IMR-90 (cell line): ENCODE measurements at regions not wholly inside any gene's neighbourhood (a gene's known extent, or its start where the extent isn't known, plus 50 kb on each side); places are given as distances from the start of the nearest gene placed in this dataset.

ENCODE experiments used
- ATAC-seq: fragments of 200-7000 bp; cut with Tn5 transposase; 2 replicates; pipeline ENCODE4 v1.9.1; 2020; ENCODE audit warnings: low read depth, mild to moderate bottlenecking, moderate library complexity
- BruUV-seq: library from RNA; stranded (reverse); fragments of 400-500 nt; replicated peaks from 2 replicates; lab custom pipeline; 2021; lab: Mats Ljungman, UMichigan
- CTCF ChIA-PET: fragments of 300-600 bp; formaldehyde crosslinking; extraction: SDS; loops from one replicate; lab custom pipeline; 2021; ENCODE audit warnings: antibody characterized with exemption; lab: Yijun Ruan, JAX
- POLR2A ChIA-PET: fragments of 300-600 bp; sonication (Branson Sonifier 250); formaldehyde crosslinking; loops from one replicate; lab custom pipeline; 2022; ENCODE audit warnings: antibody characterized with exemption; ENCODE audit not compliant: unreplicated experiment; lab: Charles Lee
- DNase-seq: peaks from one replicate; pipeline ENCODE4 v3.0.0; 2013
- H2AFZ ChIP-seq: replicated peaks from 2 replicates; pipeline ENCODE3; 2013; ENCODE audit warnings: low read length, mild to moderate bottlenecking; ENCODE audit not compliant: poor library complexity
- H2AK5ac ChIP-seq: 2 replicates; pipeline ENCODE4 v1.6.1; 2013; ENCODE audit warnings: low read depth, low read length, inconsistent platforms
- H2AK9ac ChIP-seq: replicated peaks from 2 replicates; pipeline ENCODE3; 2013; ENCODE audit warnings: mild to moderate bottlenecking, low read depth, low read length, moderate library complexity; ENCODE audit not compliant: poor library complexity
- H2BK120ac ChIP-seq: 2 replicates; pipeline ENCODE4 v1.6.1; 2013; ENCODE audit warnings: low read depth, low read length, inconsistent platforms
- H2BK15ac ChIP-seq: 3 replicates; pipeline ENCODE4 v1.6.1; 2013; ENCODE audit warnings: low read depth, low read length, inconsistent platforms
- H2BK20ac ChIP-seq: 2 replicates; pipeline ENCODE4 v1.6.1; 2013; ENCODE audit warnings: low read depth, mild to moderate bottlenecking, inconsistent platforms, low read length, moderate library complexity
- H2BK5ac ChIP-seq: 2 replicates; pipeline ENCODE4 v1.6.1; 2013; ENCODE audit warnings: mild to moderate bottlenecking, low read depth, low read length, inconsistent platforms; ENCODE audit not compliant: poor library complexity, severe bottlenecking
- H3K14ac ChIP-seq: replicated peaks from 2 replicates; pipeline ENCODE4 v1.6.1; 2013; ENCODE audit warnings: low read depth, low read length, inconsistent platforms
- H3K18ac ChIP-seq: 2 replicates; pipeline ENCODE4 v1.6.1; 2013; ENCODE audit warnings: low read depth, low read length, control low read depth
- H3K23ac ChIP-seq: 2 replicates; pipeline ENCODE4 v1.6.1; 2013; ENCODE audit warnings: low read depth, low read length, inconsistent platforms
- H3K27ac ChIP-seq: 2 replicates; pipeline ENCODE4 v1.5.1; 2013; ENCODE audit warnings: mild to moderate bottlenecking, control low read depth, low read length; ENCODE audit not compliant: insufficient read depth
- H3K27me3 ChIP-seq: 2 replicates; pipeline ENCODE4 v1.6.1; 2013; ENCODE audit warnings: low read length; ENCODE audit not compliant: control insufficient read depth, insufficient read depth
- H3K36me3 ChIP-seq: 2 replicates; pipeline ENCODE4 v1.6.1; 2013; ENCODE audit warnings: low read length, mixed read lengths; ENCODE audit not compliant: control insufficient read depth, insufficient read depth
- H3K4ac ChIP-seq: 2 replicates; pipeline ENCODE4 v1.6.1; 2013; ENCODE audit warnings: low read depth, low read length, inconsistent platforms
- H3K4me1 ChIP-seq: 2 replicates; pipeline ENCODE4 v1.6.1; 2013; ENCODE audit warnings: low read length, mixed read lengths; ENCODE audit not compliant: control insufficient read depth, insufficient read depth
- H3K4me2 ChIP-seq: 2 replicates; pipeline ENCODE4 v1.6.1; 2013; ENCODE audit warnings: low read depth, mild to moderate bottlenecking, control low read depth, low read length, moderate library complexity
- H3K4me3 ChIP-seq: 2 replicates; pipeline ENCODE4 v1.5.1; 2013; ENCODE audit warnings: low read depth, mild to moderate bottlenecking, control low read depth, low read length, moderate library complexity; ENCODE audit not compliant: insufficient read depth
- H3K56ac ChIP-seq: 2 replicates; pipeline ENCODE4 v1.6.1; 2013; ENCODE audit warnings: low read length, inconsistent platforms; ENCODE audit not compliant: insufficient read depth; ENCODE audit errors: extremely low read depth
- H3K79me1 ChIP-seq, 2 experiments: 2 replicates each; pipeline ENCODE4 v1.6.1; 2013; ENCODE audit warnings: low read length in 2 of 2, inconsistent platforms in 1 of 2, low read depth in 1 of 2
- H3K9ac ChIP-seq: 2 replicates; pipeline ENCODE4 v1.6.1; 2013; ENCODE audit warnings: low read depth, low read length, control low read depth
- H3K9me1 ChIP-seq: 2 replicates; pipeline ENCODE4 v1.6.1; 2013; ENCODE audit warnings: low read length, inconsistent platforms; ENCODE audit not compliant: insufficient read depth
- H3K9me3 ChIP-seq: 2 replicates; pipeline ENCODE4 v1.6.1; 2013; ENCODE audit warnings: low read length; ENCODE audit not compliant: control insufficient read depth, insufficient read depth
- H4K20me1 ChIP-seq: 2 replicates; pipeline ENCODE4 v1.6.1; 2013; ENCODE audit warnings: low read length, inconsistent platforms; ENCODE audit not compliant: insufficient read depth
- H4K5ac ChIP-seq: 2 replicates; pipeline ENCODE4 v1.6.1; 2013; ENCODE audit warnings: mild to moderate bottlenecking, low read depth, low read length, control low read depth
- H4K8ac ChIP-seq, 2 experiments: 2 replicates each; pipeline ENCODE4 v1.6.1; 2013; ENCODE audit warnings: low read depth in 2 of 2, low read length in 2 of 2, control low read depth in 1 of 2, inconsistent platforms in 1 of 2
- H4K91ac ChIP-seq: 2 replicates; pipeline ENCODE4 v1.6.1; 2013; ENCODE audit warnings: low read depth, low read length, inconsistent platforms; ENCODE audit not compliant: insufficient read depth
- BHLHE40 ChIP-seq: fragments of 150-350 bp; IDR thresholded peaks from 2 replicates; pipeline ENCODE4 v1.6.1; 2016; ENCODE audit warnings: mild to moderate bottlenecking, low read depth, low read length
- CEBPB ChIP-seq: IDR thresholded peaks from 2 replicates; pipeline ENCODE4 v1.6.1; 2012; ENCODE audit warnings: low read depth, low read length, improper control_type of control experiment
- CHD1 ChIP-seq: IDR thresholded peaks from 2 replicates; pipeline ENCODE4 v1.6.1; 2012; ENCODE audit warnings: low read depth, low read length, improper control_type of control experiment
- FOS ChIP-seq: fragments of 150-350 bp; IDR thresholded peaks from 2 replicates; pipeline ENCODE4 v1.6.1; 2016; ENCODE audit warnings: low read depth, low read length
- MAFK ChIP-seq: IDR thresholded peaks from 2 replicates; pipeline ENCODE4 v1.6.1; 2012; ENCODE audit warnings: low read depth, low read length, improper control_type of control experiment
- MAZ ChIP-seq: IDR thresholded peaks from 2 replicates; pipeline ENCODE4 v1.6.1; 2012; ENCODE audit warnings: low read depth, mild to moderate bottlenecking, low read length, improper control_type of control experiment, moderate library complexity, borderline replicate concordance
- MXI1 ChIP-seq: IDR thresholded peaks from 2 replicates; pipeline ENCODE4 v1.6.1; 2012; ENCODE audit warnings: low read depth, mild to moderate bottlenecking, low read length, moderate library complexity, borderline replicate concordance
- NFE2L2 ChIP-seq: fragments of 150-350 bp; IDR thresholded peaks from 2 replicates; pipeline ENCODE4 v1.6.1; 2016; ENCODE audit warnings: low read depth, mild to moderate bottlenecking, low read length
- POLR2A ChIP-seq: IDR thresholded peaks from 2 replicates; pipeline ENCODE4 v1.6.1; 2012; ENCODE audit warnings: mild to moderate bottlenecking, low read depth, low read length
- RAD21 ChIP-seq: IDR thresholded peaks from 2 replicates; pipeline ENCODE4 v1.6.1; 2012; ENCODE audit warnings: low read length, improper control_type of control experiment
- RCOR1 ChIP-seq: IDR thresholded peaks from 2 replicates; pipeline ENCODE4 v1.6.1; 2012; ENCODE audit warnings: mild to moderate bottlenecking, low read length, improper control_type of control experiment; ENCODE audit not compliant: insufficient replicate concordance
- RFX5 ChIP-seq: IDR thresholded peaks from 2 replicates; pipeline ENCODE4 v1.8.0; 2012; ENCODE audit warnings: low read depth, mild to moderate bottlenecking, low read length, moderate library complexity
- SMC3 ChIP-seq: fragments of 150-350 bp; IDR thresholded peaks from 2 replicates; pipeline ENCODE4 v1.6.1; 2016; ENCODE audit warnings: low read depth, mild to moderate bottlenecking, antibody characterized with exemption, low read length, moderate library complexity
- USF2 ChIP-seq: fragments of 150-350 bp; IDR thresholded peaks from 2 replicates; pipeline ENCODE4 v1.6.1; 2017; ENCODE audit warnings: mild to moderate bottlenecking, antibody characterized with exemption, low read length, low read depth
- dilution Hi-C: fragments of 300-500 bp; cut with HindIII; formaldehyde crosslinking; loops from one replicate; pipeline ENCODE4 v1.14.3; 2018; ENCODE audit warnings: low sequenced_read_pairs; ENCODE audit not compliant: unreplicated experiment
- in situ Hi-C: fragments of 300-500 bp; cut with MboI; formaldehyde crosslinking; loops from 3 replicates; pipeline ENCODE4 v1.14.3; 2019; ENCODE audit warnings: low sequenced_read_pairs, inconsistent platforms, mixed read lengths
- intact Hi-C: fragments of 100-400 bp; cut with micrococcal nuclease; formaldehyde crosslinking; loops from 2 replicates; pipeline ENCODE4 v1.10.0; 2022
- TF ChIP-seq, protein P1 (sequence below): fragments of 150-350 bp; IDR thresholded peaks from 2 replicates; pipeline ENCODE4 v1.6.1; 2016; ENCODE audit warnings: low read depth, mild to moderate bottlenecking, low read length, moderate library complexity, borderline replicate concordance
- TF ChIP-seq, protein P2 (sequence below): conservative IDR thresholded peaks from 2 replicates; pipeline ENCODE4 v1.5.1; 2012; ENCODE audit warnings: mild to moderate bottlenecking, low read depth, low read length, improper control_type of control experiment

- Histone ChIP-seq H3K36me3 (no peaks in the 10 kb centered on the region), H3K9me1 (no peaks in the 10 kb centered on the region), H2BK15ac (no peak overlapping the region), H3K18ac (no peak overlapping the region), H3K27me3 (no peaks in the 10 kb centered on the region), H4K5ac (no peak overlapping the region), H2AK5ac (no peak overlapping the region), H4K20me1 (no peaks in the 10 kb centered on the region), H3K27ac (no peak overlapping the region), H3K4ac (no peak overlapping the region), H3K56ac (no peak overlapping the region), H2BK20ac (no peak overlapping the region), H3K4me3 (no peak overlapping the region), H3K14ac (no peak overlapping the region), H4K91ac (no peak overlapping the region), H3K9ac (no peak overlapping the region), H3K4me1 (no peaks in the 10 kb centered on the region), H2AFZ (no peak overlapping the region), H2AK9ac (no peak overlapping the region), H3K9me3 (peaks cover 9% of the 10 kb centered on the region), H4K8ac (no peak overlapping the region), H3K23ac (no peak overlapping the region), H3K79me1 (no peaks in the 10 kb centered on the region), H3K4me2 (no peak overlapping the region), H2BK120ac (no peak overlapping the region), H2BK5ac (no peak overlapping the region)
- ChIA-PET POLR2A (no interaction called here), CTCF (no interaction called here)
- dilution Hi-C loops (no loop called here), intact Hi-C loops (no loop called here), in situ Hi-C loops (loop anchor here (25.0 kb wide), 1 partner anchor 1717 kb away; no protein-coding TSS in a partner anchor)
- DNase-seq (no peak), ATAC-seq (no peak)
- no TSS peak for BruUV-seq
- no peak for TF ChIP-seq MXI1
- TF ChIP-seq, protein P1, sequence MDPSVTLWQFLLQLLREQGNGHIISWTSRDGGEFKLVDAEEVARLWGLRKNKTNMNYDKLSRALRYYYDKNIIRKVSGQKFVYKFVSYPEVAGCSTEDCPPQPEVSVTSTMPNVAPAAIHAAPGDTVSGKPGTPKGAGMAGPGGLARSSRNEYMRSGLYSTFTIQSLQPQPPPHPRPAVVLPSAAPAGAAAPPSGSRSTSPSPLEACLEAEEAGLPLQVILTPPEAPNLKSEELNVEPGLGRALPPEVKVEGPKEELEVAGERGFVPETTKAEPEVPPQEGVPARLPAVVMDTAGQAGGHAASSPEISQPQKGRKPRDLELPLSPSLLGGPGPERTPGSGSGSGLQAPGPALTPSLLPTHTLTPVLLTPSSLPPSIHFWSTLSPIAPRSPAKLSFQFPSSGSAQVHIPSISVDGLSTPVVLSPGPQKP: no peak
- TF ChIP-seq, protein P2, sequence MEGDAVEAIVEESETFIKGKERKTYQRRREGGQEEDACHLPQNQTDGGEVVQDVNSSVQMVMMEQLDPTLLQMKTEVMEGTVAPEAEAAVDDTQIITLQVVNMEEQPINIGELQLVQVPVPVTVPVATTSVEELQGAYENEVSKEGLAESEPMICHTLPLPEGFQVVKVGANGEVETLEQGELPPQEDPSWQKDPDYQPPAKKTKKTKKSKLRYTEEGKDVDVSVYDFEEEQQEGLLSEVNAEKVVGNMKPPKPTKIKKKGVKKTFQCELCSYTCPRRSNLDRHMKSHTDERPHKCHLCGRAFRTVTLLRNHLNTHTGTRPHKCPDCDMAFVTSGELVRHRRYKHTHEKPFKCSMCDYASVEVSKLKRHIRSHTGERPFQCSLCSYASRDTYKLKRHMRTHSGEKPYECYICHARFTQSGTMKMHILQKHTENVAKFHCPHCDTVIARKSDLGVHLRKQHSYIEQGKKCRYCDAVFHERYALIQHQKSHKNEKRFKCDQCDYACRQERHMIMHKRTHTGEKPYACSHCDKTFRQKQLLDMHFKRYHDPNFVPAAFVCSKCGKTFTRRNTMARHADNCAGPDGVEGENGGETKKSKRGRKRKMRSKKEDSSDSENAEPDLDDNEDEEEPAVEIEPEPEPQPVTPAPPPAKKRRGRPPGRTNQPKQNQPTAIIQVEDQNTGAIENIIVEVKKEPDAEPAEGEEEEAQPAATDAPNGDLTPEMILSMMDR: no peak
- TF ChIP-seq MAZ: no peak
- TF ChIP-seq POLR2A: no peak
- no peak for TF ChIP-seq NFE2L2
- TF ChIP-seq CHD1: no peak
- no peak for TF ChIP-seq CEBPB
- no peak for TF ChIP-seq RCOR1
- TF ChIP-seq MAFK: no peak
- no peak for TF ChIP-seq BHLHE40
- TF ChIP-seq RAD21: no peak
- TF ChIP-seq USF2: no peak
- TF ChIP-seq SMC3: no peak
- TF ChIP-seq FOS: no peak
- TF ChIP-seq RFX5: no peak
Measured at GRCh38 chr2:103169861-103170260, 408.0 kb downstream of the TMEM182 start.
